Stimulated activated CD4-positive, alpha-beta T cell treated with anti-CD3 and anti-CD28 coated beads, Interleukin-2, amount 100 ng/mL, for 24 hours (primary cell): ENCODE measurements at regions not wholly inside any gene's neighbourhood (a gene's known extent, or its start where the extent isn't known, plus 50 kb on each side); places are given as distances from the start of the nearest gene placed in this dataset.

Source experiments
- DNase-seq, 2 donors: peaks; one replicate each; pipeline ENCODE4 v3.0.0-alpha.2; 2020

- DNase-seq = no peak
Observed at GRCh38 chr12:93015871-93016751, 87.0 kb upstream of the EEA1 start.

- DNase-seq = no peak
Observed at GRCh38 chr12:93016752-93017350, 87.8 kb upstream of the EEA1 start.

- no peak for DNase-seq
Observed at GRCh38 chr12:93018610-93019009, 89.5 kb upstream of the EEA1 start.

GRCh38 chr12:93019212-93019927 lies 90.3 kb upstream of the EEA1 start:
- DNase-seq = no peak

GRCh38 chr12:93019975-93020630 lies 91.0 kb upstream of the EEA1 start:
- no peak for DNase-seq

GRCh38 chr12:93020631-93021597 lies 91.8 kb upstream of the EEA1 start:
- DNase-seq = no peak

- no peak for DNase-seq
Observed at GRCh38 chr12:93022603-93023340, 93.7 kb upstream of the EEA1 start.

- DNase-seq = no peak
Observed at GRCh38 chr12:93025145-93026103, 96.3 kb upstream of the EEA1 start.

GRCh38 chr12:93027041-93027440 lies 97.9 kb upstream of the EEA1 start:
- no peak for DNase-seq

- no peak for DNase-seq
Observed at GRCh38 chr12:93029091-93029490, 100.0 kb upstream of the EEA1 start.

- DNase-seq = no peak
Observed at GRCh38 chr12:93031028-93031427, 101.9 kb upstream of the EEA1 start.

GRCh38 chr12:93032758-93033157 lies 103.7 kb upstream of the EEA1 start:
- no peak for DNase-seq

- DNase-seq = no peak
Observed at GRCh38 chr12:93033948-93034347, 104.9 kb upstream of the EEA1 start.

GRCh38 chr12:93039062-93039461 lies 110.0 kb upstream of the EEA1 start:
- no peak for DNase-seq

- no peak for DNase-seq
Observed at GRCh38 chr12:93039930-93040329, 110.8 kb upstream of the EEA1 start.

- DNase-seq = no peak
Observed at GRCh38 chr12:93040367-93040766, 111.3 kb upstream of the EEA1 start.

- DNase-seq = no peak
Observed at GRCh38 chr12:93041416-93041815, 112.3 kb upstream of the EEA1 start.

- no peak for DNase-seq
Observed at GRCh38 chr12:93042283-93042682, 113.2 kb upstream of the EEA1 start.

GRCh38 chr12:93042684-93043083 lies 113.6 kb upstream of the EEA1 start:
- no peak for DNase-seq
